ENCODE measurements at regions not wholly inside any gene's neighbourhood (a gene's known extent, or its start where the extent isn't known, plus 50 kb on each side); places are given as distances from the start of the nearest gene placed in this dataset.

- Histone ChIP-seq H3K9me1 (ENCODE audit: control insufficient read depth, extremely low read depth, insufficient read depth, low read length) (no peaks in the 10 kb centered on the region), H3K27ac (ENCODE audit: control insufficient read depth, insufficient read depth, low read length) (no peak overlapping the region), H3K27me3 (ENCODE audit: control insufficient read depth, extremely low read depth, insufficient read depth, low read length) (no peaks in the 10 kb centered on the region), H3K9ac (ENCODE audit: control insufficient read depth, extremely low read depth, insufficient read depth, low read length) (no peak overlapping the region), H3K36me3 (ENCODE audit: control insufficient read depth in 2 of 2, extremely low read depth in 1 of 2, insufficient read depth in 2 of 2, low read length in 2 of 2) (no peaks in the 10 kb centered on the region), H3K79me2 (ENCODE audit: control insufficient read depth, insufficient read depth, low read length) (no peaks in the 10 kb centered on the region), H3K9me3 (ENCODE audit: control insufficient read depth, low read depth, low read length) (no peaks in the 10 kb centered on the region), H3K4me3 (ENCODE audit: control insufficient read depth in 2 of 3, extremely low read depth in 1 of 3, insufficient read depth in 2 of 3, low read depth in 1 of 3, low read length in 3 of 3) (no peak overlapping the region), H3K4me2 (ENCODE audit: control insufficient read depth, extremely low read depth, insufficient read depth, low read depth, low read length) (no peak overlapping the region), H4K20me1 (ENCODE audit: control insufficient read depth, extremely low read depth, insufficient read depth, low read length) (no peaks in the 10 kb centered on the region), H2AFZ (ENCODE audit: control insufficient read depth, low read length) (no peak overlapping the region), H3K4me1 (ENCODE audit: control insufficient read depth, extremely low read depth, insufficient read depth, low read length) (no peaks in the 10 kb centered on the region)
- DNase-seq (ENCODE audit: low read depth, low spot score), result no peak
- FAIRE-seq, result no peak
- TF ChIP-seq EZH2 (IDR thresholded peaks at IDR 0.05; ENCODE audit: low read length), result no peak
- no peak for TF ChIP-seq CTCF (optimal IDR thresholded peaks at IDR 0.05 in 1 of 3, IDR thresholded peaks at IDR 0.05 in 1 of 3, conservative IDR thresholded peaks at IDR 0.05 in 1 of 3; ENCODE audit: extremely low read depth in 1 of 3, insufficient read depth in 2 of 3, low read length in 3 of 3)
- dilution Hi-C loops (cut with MboI; ENCODE audit: extremely low pct_ligation_motif_present, low sequenced_read_pairs), result no loop called here
These were observed 267.7 kb upstream of the C1orf87 start for GRCh38 chr1:60341274-60341673.

- no peaks in the 10 kb centered on the region for H3K79me2 ChIP-seq (ENCODE audit: control insufficient read depth, insufficient read depth, low read length)
- H3K27ac ChIP-seq (ENCODE audit: control insufficient read depth, insufficient read depth, low read length), result no peak overlapping the region
- no peak overlapping the region for H3K9ac ChIP-seq (ENCODE audit: control insufficient read depth, extremely low read depth, insufficient read depth, low read length)
- H3K9me1 ChIP-seq (ENCODE audit: control insufficient read depth, extremely low read depth, insufficient read depth, low read length), result no peaks in the 10 kb centered on the region
- no peak for TF ChIP-seq CTCF (optimal IDR thresholded peaks at IDR 0.05 in 1 of 3, IDR thresholded peaks at IDR 0.05 in 1 of 3, conservative IDR thresholded peaks at IDR 0.05 in 1 of 3; ENCODE audit: extremely low read depth in 1 of 3, insufficient read depth in 2 of 3, low read length in 3 of 3)
- no peak for TF ChIP-seq EZH2 (IDR thresholded peaks at IDR 0.05; ENCODE audit: low read length)
- no peaks in the 10 kb centered on the region for H3K4me1 ChIP-seq (ENCODE audit: control insufficient read depth, extremely low read depth, insufficient read depth, low read length)
- dilution Hi-C loops (cut with MboI; ENCODE audit: extremely low pct_ligation_motif_present, low sequenced_read_pairs), result no loop called here
- no peaks in the 10 kb centered on the region for H3K27me3 ChIP-seq (ENCODE audit: control insufficient read depth, extremely low read depth, insufficient read depth, low read length)
- FAIRE-seq, result no peak
- H4K20me1 ChIP-seq (ENCODE audit: control insufficient read depth, extremely low read depth, insufficient read depth, low read length), result no peaks in the 10 kb centered on the region
- no peaks in the 10 kb centered on the region for H3K36me3 ChIP-seq (ENCODE audit: control insufficient read depth in 2 of 2, extremely low read depth in 1 of 2, insufficient read depth in 2 of 2, low read length in 2 of 2)
- no peak overlapping the region for H3K4me3 ChIP-seq (ENCODE audit: control insufficient read depth in 2 of 3, extremely low read depth in 1 of 3, insufficient read depth in 2 of 3, low read depth in 1 of 3, low read length in 3 of 3)
- no peak overlapping the region for H3K4me2 ChIP-seq (ENCODE audit: control insufficient read depth, extremely low read depth, insufficient read depth, low read depth, low read length)
- DNase-seq (ENCODE audit: low read depth, low spot score), result no peak
- H2AFZ ChIP-seq (ENCODE audit: control insufficient read depth, low read length), result no peak overlapping the region
- H3K9me3 ChIP-seq (ENCODE audit: control insufficient read depth, low read depth, low read length), result no peaks in the 10 kb centered on the region
These were observed 258.1 kb upstream of the C1orf87 start for GRCh38 chr1:60331647-60332046.

Measured in keratinocyte (primary cell).